NCI-H345 treated with DMSO at 0.1 percent for 48 hours (cell line): ENCODE measurements at regions not wholly inside any gene's neighbourhood (a gene's known extent, or its start where the extent isn't known, plus 50 kb on each side); places are given as distances from the start of the nearest gene placed in this dataset.
"Not testable (repeated sequence)": the region's sequence is repeated elsewhere in the genome, so short reads cannot be mapped to it uniquely, and the experiment has no call there.

Experiments used
- DNase-seq: peaks from one replicate; lab custom pipeline; 2025; ENCODE audit not compliant: unreplicated experiment; lab: John Stamatoyannopoulos, UW

DNA sequence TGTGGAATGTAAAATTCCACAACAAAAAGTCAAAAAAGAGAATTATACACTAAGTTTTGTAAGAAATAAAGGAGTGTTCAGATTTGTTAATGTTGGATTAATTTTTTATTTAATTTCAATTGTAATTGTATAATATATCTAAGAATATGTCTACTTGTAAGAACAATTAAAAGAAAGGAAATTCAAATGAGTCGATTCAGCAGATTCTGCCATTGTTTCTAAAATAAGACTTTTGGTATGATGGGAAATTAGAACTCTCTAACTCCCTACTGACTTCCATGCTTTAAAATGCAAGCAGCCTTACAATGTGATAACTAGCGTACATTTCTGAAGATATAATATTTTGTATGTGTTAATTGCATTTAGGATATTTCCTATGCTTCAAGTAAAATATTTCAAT is 395.9 kb upstream of the ZNF717 start:
- DNase-seq = no peak

- no peak for DNase-seq
These were observed 412.7 kb upstream of the ZNF717 start for GRCh38 chr3:76198086-76198485.

- DNase-seq = no peak
These were observed 414.0 kb upstream of the ZNF717 start for GRCh38 chr3:76199382-76199781.

DNA sequence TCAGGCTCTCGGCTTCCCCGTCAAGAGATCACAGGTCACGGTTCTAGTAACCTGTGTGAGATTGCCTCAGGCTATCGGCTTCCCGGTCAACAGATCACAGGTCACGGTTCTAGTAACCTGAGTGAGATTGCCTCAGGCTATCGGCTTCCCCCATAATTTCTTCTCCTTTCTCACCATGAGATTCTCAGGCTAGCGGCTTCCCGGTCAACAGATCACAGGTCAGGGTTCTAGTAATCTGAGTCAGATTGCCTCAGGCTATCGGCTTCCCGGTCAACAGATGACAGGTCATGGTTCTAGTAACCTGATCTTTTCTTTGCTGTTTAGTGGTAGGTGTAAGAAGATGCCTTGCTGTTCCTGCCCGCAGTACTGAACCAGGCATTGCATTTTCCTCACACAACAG is 418.2 kb upstream of the ZNF717 start:
- no peak for DNase-seq

DNA sequence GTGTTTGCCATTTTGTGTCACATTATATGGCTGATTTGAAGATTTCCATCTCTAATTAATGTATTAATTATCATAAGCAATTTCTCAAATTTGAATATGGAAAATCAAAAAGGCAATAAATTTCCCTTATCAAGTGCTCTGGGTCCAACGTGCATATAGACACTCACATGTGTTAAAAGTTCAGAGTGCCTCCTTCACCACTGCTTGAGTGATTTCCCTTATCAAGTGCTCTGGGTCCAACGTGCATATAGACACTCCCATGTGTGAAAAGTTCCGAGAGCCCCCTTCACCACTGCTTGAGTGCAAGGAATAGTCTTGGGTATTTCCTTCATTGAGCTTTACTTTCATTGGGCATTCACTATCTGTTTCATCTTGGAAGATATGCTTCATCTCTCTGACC is 421.0 kb upstream of the ZNF717 start:
- DNase-seq = no peak

DNA sequence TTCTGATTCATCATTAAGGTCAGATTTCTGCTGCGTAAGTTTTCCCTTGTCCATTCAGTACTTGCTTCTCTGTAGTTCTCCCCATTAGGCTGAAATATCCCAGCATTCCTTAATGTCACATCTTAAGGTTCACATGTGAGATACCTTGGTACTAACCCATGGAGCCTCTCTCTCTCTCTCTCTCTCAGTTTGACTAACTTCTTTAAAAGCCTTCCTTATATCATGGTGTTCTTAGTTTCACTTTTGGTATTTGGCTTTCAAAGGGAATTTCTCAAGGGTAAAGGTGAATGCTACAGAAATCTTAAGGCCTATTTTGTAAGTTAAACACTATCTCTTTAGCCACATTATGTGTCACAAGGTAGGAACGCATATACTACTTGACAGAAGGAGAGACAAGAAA is 427.3 kb upstream of the ZNF717 start:
- no peak for DNase-seq

GRCh38 chr3:76222201-76222600 is 436.9 kb upstream of the ZNF717 start:
- DNase-seq = no peak

- no peak for DNase-seq
These were observed 445.9 kb upstream of the ZNF717 start for GRCh38 chr3:76231258-76231657.

GRCh38 chr3:76242886-76243753 is 457.8 kb upstream of the ZNF717 start:
- DNase-seq = no peak

- DNase-seq = no peak
These were observed 459.7 kb upstream of the ZNF717 start for GRCh38 chr3:76245073-76245472.

DNA sequence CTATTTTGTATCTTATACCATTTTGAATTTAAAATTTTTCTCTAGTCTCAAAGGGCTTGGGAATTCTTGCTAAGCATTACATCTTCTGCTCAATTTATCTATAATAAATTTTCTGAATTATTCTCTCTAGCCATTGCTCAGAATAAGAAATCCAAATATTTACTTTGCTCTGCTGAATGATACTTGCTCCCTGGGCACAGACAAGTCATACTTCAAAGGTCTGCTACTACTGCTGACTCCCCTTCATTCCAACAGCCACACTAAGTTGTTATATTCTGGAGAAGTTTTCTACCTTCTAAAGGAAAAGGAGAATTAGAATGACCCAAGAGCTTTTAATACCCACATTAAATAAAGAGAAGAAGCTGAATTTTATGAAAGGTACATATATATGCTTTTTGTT is 460.3 kb upstream of the ZNF717 start:
- DNase-seq = no peak

GRCh38 chr3:76264496-76264895 is 479.1 kb upstream of the ZNF717 start:
- DNase-seq = no peak

GRCh38 chr3:76264911-76265310 is 479.6 kb upstream of the ZNF717 start:
- no peak for DNase-seq

DNA sequence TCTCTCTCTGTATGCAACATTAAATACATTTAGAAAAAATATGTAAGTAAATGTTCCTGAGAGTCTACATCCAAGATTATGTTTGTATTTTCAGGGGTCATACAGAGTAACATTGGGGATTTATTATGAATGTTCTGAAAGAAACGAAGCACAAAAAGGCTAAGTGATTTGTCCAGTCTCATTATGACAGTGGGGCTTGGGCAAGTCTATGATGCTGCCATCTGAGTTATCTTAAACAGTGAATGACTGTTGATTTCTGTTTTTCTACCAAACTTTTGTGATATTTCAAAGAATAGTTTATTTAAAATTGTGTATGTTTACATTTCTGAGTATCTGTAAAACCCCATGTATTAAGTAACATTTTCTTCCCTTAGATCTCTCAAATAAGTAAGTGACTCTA is 481.2 kb upstream of the ZNF717 start:
- DNase-seq = no peak

GRCh38 chr3:76267851-76268380 is 482.6 kb upstream of the ZNF717 start:
- DNase-seq = no peak

DNA sequence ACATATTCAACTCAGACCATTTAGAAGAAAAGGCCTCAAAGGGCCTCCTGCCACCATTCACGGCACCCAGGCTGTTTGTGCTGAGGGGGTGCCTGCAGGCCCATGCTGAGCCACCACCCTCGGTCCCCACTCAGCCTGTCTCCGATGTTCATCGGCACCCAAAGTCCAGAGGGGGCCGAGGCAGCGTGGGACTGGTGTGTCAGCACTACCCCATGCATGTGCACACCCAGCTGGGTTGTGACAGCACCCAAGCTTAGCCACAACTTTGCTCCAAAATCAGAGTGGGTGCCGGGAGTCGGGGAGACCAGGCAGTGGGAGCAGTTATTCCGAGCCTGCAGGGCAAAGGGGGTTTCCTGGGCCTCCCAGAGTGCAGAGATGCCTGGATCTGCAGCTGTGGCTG is 508.5 kb upstream of the ZNF717 start:
- DNase-seq = no peak

GRCh38 chr3:76300746-76301145 is 515.4 kb upstream of the ZNF717 start:
- DNase-seq = no peak

DNA sequence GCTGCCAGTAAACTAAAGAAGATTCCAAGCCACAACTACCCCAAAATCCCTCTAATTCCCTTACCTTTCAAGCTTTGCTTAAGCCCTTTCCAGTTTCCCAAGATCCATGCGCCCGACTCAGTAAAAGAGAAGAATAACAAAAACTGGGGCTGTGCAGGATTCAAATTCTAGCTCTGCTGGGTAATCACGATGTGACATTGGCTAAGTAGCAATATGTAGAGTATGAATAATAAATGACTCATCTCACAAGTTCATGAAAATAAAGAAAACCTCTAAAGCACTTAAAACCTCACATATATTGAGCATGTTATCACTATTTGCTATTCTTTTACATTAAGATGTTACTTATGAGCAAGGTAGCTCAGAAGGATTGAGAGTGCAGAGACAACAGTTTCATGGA is 522.2 kb upstream of the ZNF717 start:
- no peak for DNase-seq

DNA sequence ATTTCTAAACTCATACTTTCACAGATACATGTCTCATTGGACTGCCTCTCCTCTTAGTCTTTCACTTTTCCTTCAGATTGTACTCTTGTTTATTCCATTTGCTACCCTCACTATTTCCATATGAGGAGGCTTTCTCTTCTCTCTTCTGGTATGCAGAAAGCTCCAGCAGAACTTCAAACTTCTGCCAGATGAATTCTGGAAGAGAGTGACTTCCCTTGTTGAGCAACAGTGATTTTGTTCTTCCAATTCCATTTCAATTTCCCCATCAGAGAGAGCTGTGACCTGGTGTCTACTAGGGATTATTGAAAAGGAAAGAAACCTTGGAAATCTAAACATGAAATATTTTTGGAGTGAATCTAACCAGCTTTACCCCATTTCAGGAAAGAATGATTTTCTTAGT is 523.2 kb upstream of the ZNF717 start:
- DNase-seq = no peak

DNA sequence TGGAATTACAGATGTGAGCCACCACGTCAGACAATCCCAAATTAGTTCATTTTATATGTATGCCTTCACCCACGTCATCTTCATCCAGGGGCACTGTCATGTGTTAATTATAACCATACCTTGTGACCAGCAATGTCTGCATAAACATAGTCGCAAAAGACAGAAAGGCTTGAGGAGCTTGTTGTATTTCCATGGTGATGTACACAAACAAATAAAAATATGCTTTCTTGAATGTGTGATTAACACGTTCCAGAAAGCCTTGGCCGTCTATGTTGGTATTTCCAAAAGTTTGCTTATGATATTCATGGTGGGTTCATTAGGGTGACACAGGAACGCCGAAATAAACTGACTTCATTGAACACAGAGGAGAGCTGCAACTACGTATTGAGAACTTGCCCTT is 524.7 kb upstream of the ZNF717 start:
- no peak for DNase-seq

- no peak for DNase-seq
These were observed 525.3 kb upstream of the ZNF717 start for GRCh38 chr3:76310667-76311066.

- no peak for DNase-seq
These were observed 526.6 kb upstream of the ZNF717 start for GRCh38 chr3:76311941-76312340.

GRCh38 chr3:76315906-76316305 is 530.6 kb upstream of the ZNF717 start:
- DNase-seq = not testable (repeated sequence)
